Neural crest cell (in vitro differentiated cells): ENCODE measurements at regions not wholly inside any gene's neighbourhood (a gene's known extent, or its start where the extent isn't known, plus 50 kb on each side); places are given as distances from the start of the nearest gene placed in this dataset.

ENCODE experiments used
- DNase-seq: peaks from one replicate; pipeline ENCODE4 v3.0.0; 2021; ENCODE audit warnings: low read depth, mixed read lengths, low spot score
- H3K27ac Mint-ChIP-seq: one replicate; pipeline ENCODE4 v1.8.0; 2021; ENCODE audit warnings: mild to moderate bottlenecking, mixed read lengths; ENCODE audit not compliant: unreplicated experiment
- H3K27me3 Mint-ChIP-seq: 2 replicates; pipeline ENCODE4 v1.8.0; 2021; ENCODE audit warnings: low read depth, mild to moderate bottlenecking, mixed read lengths
- H3K36me3 Mint-ChIP-seq: 2 replicates; pipeline ENCODE4 v1.8.0; 2021; ENCODE audit warnings: low read depth, mild to moderate bottlenecking, mixed read lengths
- H3K4me1 Mint-ChIP-seq: 2 replicates; pipeline ENCODE4 v1.8.0; 2021; ENCODE audit warnings: mixed read lengths
- H3K4me3 Mint-ChIP-seq: one replicate; pipeline ENCODE4 v1.8.0; 2021; ENCODE audit warnings: mild to moderate bottlenecking, mixed read lengths
- H3K9me3 Mint-ChIP-seq: 2 replicates; pipeline ENCODE4 v1.8.0; 2021; ENCODE audit warnings: mixed read lengths
- CTCF ChIP-seq: fragments of 200-600 bp; sonication (generic); conservative IDR thresholded peaks from 2 replicates; pipeline ENCODE4 v1.5.0; 2021; ENCODE audit warnings: antibody characterized with exemption, mild to moderate bottlenecking

- Mint-ChIP-seq H3K4me3 (no peak overlapping the region), H3K36me3 (no peaks in the 10 kb centered on the region), H3K4me1 (no peaks in the 10 kb centered on the region), H3K27me3 (no peaks in the 10 kb centered on the region), H3K9me3 (no peaks in the 10 kb centered on the region), H3K27ac (no peak overlapping the region)
- TF ChIP-seq CTCF: no peak
- DNase-seq: no peak
Measured at GRCh38 chr2:118272391-118272790, 184.1 kb downstream of the INSIG2 start.

GRCh38 chr2:118269408-118270051 lies 181.3 kb downstream of the INSIG2 start:
- TF ChIP-seq CTCF: peak; percentile 27
- Mint-ChIP-seq H3K4me1 (no peaks in the 10 kb centered on the region), H3K27ac (no peak overlapping the region), H3K27me3 (peaks cover 4% of the 10 kb centered on the region), H3K4me3 (no peak overlapping the region), H3K9me3 (no peaks in the 10 kb centered on the region), H3K36me3 (no peaks in the 10 kb centered on the region)
- no peak for DNase-seq

GRCh38 chr2:118268268-118268667 lies 180.0 kb downstream of the INSIG2 start:
- Mint-ChIP-seq H3K4me3 (no peak overlapping the region), H3K4me1 (no peaks in the 10 kb centered on the region), H3K27me3 (peaks cover 4% of the 10 kb centered on the region), H3K27ac (no peak overlapping the region), H3K36me3 (no peaks in the 10 kb centered on the region), H3K9me3 (no peaks in the 10 kb centered on the region)
- no peak for DNase-seq
- TF ChIP-seq CTCF: no peak

- Mint-ChIP-seq H3K36me3 (no peaks in the 10 kb centered on the region), H3K9me3 (no peaks in the 10 kb centered on the region), H3K4me1 (no peaks in the 10 kb centered on the region), H3K4me3 (no peak overlapping the region), H3K27me3 (peaks cover 4% of the 10 kb centered on the region), H3K27ac (no peak overlapping the region)
- TF ChIP-seq CTCF: no peak
- no peak for DNase-seq
Measured at GRCh38 chr2:118265873-118266455, 177.7 kb downstream of the INSIG2 start.

GRCh38 chr2:118264232-118264990 lies 176.1 kb downstream of the INSIG2 start:
- H3K36me3 Mint-ChIP-seq: no peaks in the 10 kb centered on the region
- no peak for DNase-seq
- peaks cover 4% of the 10 kb centered on the region for H3K27me3 Mint-ChIP-seq
- H3K4me1 Mint-ChIP-seq: no peaks in the 10 kb centered on the region
- H3K27ac Mint-ChIP-seq: no peak overlapping the region
- H3K9me3 Mint-ChIP-seq: no peaks in the 10 kb centered on the region
- no peak for TF ChIP-seq CTCF
- H3K4me3 Mint-ChIP-seq: no peak overlapping the region
